Nucleus accumbens (tissue), 56 donors: ENCODE measurements at regions not wholly inside any gene's neighbourhood (a gene's known extent, or its start where the extent isn't known, plus 50 kb on each side); places are given as distances from the start of the nearest gene placed in this dataset.

Experiments
- DNase-seq, 56 donors: peaks; one replicate each; lab custom pipeline; 2025; lab: John Stamatoyannopoulos, UW

DNA sequence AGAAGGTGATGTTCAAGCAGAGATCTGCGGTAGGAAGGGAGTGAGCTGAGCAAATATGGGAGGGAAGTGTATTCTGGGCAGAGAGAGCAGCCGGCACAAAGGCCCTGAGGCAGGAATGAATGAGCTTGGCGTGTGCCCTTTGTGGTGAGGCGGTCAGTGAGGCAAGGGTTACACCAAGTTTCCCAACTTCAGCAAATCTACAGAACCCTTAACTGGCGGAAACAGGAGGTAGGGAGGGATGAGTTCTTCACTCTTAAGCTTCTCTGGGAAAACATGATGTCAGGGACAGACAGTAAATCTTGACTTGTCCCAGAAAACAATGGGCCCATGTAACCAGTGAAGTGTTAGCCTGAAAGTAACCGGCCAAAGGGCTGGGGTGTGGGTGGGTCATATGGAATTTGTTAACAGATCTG is 97.1 kb upstream of the PTPN1 start:
- no peak for DNase-seq

DNA sequence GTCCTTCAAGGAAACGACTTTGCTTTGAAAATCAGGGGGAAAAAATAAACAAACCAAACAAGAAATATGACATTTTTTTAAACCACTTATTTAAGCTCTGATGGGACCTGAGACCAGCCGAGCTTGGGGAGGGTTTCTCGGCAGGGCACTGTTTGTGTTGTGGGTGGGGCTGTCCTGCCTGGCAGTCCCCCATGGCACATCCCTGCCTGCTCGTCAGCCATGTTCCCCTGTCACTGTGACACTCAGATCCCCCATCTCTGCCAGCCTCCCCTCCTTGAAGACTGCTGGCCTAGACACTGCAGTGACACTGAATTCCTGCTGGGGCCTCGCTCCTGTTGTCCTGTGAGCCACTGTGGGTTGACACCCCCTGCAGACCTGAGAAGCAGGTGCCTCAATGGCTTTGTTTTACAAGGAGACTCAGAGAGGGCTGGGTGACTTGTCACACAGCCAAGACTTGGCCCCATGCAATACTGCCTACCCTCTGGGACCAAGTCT is 95.1 kb upstream of the PTPN1 start:
- DNase-seq = peak in 3 of 56 donors; percentile 27 to 44 (median 38)

DNA sequence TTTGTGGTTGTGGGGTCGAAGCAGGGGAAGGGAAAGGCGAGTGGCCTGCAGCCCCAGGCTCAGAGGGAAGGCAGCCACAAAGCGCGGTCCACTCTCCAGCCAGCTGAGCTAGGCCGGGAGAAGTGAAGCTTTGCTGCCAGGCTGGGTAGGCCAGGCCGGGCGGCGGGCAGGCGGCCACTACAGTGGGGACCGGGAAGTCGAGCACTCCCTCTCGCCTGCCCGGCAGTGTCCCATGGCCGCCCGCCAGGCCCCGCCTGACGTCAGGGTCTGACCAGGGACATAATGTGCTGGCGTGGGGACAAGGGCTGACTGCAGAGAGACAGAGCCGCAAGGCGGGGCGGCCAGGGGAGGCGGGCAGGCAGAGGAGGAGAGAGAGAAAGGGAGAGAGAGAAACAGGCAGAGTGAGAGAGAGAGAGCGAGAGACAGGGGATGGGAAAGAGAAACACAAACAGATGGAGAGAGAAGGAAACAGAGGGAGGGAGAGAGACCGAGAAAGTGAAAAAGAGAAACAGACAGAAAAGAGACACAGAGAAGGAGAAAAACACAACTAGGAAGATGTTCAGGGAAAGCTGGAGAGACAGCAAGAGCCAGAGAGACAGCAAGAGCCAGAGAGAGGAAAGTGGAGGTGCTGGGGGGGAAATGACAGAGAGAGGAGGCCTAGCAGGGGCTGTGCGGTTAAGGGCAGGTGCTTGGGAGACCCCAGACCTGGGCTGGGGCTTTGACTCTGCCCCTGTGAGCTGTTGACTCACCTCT is 94.5 kb upstream of the PTPN1 start:
- DNase-seq = peak; percentile 33 to 98 (median 94)

DNA sequence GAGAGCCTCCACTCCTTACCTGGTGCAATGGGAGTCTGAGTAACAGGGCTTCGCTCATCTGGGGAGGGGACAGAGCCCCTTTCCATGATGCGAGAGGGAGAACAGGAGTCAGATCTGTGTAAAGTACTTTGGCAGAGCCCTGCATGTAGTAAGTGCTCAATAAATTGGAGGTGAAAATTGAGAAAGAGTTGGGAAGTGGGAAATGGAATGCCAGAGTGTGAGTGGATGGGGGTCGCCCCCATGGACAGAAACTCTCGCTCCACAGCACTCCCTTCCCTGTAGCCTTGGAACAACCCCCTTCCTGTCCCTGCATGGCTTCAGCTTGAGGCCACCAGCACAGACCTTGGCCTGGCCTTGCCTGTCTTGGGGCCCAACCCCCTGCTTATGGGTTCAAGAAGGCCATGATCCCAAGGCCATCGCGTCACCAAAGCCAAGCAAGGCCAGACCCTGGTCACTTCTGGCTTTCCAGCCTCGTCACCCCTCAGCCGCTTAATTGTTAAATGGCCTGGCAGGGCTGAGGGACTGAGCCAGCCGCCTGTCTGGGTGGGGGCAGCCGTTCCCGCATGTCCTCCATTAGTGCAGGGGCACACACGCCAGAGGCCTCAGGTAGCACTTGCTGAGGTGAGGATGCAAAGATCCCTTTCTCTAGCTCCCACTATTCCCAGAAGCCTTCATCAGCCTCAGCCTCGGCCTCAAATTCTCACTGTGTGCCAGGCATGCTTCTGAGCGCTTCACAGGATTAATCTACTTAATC is 93.7 kb upstream of the PTPN1 start:
- no peak for DNase-seq

DNA sequence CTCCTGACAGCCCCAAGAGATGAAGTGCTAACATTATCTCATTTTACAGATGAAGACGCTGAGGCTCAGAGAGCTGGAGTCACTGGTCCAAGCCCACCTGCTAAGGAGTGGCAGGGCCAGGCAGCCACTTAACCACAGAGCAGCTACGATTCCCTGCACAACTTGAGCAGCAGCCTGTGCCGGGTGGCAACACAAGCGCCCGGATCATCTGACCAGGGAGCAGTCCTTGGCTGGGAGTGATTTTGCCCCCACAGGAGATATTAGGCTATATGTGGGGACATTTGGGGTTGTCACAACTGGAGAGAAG is 93.2 kb upstream of the PTPN1 start:
- no peak for DNase-seq

DNA sequence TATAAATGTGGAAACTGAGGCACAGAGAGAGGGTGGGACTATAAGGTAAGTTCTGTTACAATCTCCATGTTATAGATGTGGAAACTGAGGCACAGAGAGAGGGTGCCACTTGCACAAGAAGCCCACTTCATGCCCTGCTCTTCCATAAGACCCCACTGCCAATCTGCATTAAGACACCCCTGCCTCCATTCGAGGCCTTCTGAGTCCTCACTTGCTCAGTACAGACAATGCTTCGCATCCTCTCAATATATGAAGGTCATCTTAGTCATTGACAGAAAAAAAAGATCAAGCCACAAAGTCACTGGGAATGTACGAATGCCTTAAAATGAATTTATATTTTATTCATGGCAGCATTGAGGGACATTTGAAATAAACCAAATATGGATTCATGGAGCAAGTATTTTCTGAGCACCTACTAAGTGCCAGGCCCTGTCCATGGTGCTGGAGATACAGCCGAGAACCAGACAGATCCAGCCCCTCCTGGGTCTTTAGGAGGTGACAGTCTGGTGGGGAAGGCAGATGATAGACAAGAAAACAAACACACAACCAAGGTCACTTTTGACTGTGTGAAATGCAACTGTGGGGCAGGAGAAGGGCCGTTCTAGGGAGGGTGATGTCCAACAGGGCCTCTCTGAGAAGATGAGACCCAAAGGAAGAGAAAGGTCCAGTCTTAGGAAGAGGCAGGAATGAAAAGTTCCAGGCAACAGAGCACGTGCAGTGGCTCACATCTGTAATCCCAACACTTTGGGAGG is 92.5 kb upstream of the PTPN1 start:
- no peak for DNase-seq

DNA sequence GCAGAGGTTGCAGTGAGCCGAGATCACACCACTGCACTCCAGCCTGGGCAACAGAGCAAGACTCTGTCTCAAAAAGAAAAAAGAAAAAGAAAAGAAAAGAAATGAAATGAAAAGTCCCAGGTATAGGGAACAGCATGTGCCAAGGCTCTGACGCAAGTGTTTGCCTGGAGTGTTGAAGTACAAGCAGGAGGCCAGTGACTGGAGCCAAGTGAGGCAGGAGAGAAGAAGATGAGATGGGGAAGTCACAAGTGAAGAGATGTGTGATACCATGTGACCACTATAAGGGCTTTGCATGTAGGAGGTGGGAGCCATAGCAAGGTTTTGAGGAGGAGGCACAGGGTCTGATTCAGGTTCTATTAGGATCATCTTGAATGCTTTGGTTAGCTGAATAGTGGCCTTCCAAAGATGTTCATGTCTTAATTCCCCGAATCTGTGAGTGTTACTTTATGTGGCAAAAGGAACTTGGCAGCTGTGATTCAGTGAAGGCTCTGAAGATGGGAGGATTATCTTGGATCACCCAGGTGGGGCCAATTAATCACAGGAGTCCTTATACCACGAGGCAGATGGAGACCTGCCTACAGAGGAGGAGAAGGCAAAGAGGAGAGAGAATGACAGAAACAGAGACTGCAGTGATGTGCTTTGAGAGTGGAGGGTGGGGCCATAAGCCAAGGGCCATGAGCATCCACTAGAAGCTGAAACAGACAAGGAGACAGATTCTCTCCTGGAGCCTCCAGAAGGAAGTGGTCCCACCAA is 91.1 kb upstream of the PTPN1 start:
- DNase-seq = no peak

DNA sequence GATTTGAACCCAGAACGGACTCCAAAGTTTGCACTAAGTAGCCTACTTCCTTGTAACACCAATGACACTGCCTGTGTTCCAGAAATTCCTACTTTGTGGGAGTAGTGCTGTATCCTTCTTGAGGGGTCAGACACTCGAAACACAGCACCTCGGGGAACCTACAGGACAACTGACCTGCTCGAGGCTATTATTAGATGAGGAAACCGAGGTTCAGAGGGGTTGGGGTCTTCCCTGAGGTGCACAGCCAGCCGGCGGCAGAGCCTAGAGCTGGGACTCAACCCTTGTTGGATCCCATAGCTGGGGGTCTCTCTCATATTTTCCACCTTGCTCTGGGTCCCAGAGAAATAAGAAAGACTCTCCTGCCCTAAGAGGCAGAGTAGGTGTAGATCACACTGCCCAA is 89.8 kb upstream of the PTPN1 start:
- DNase-seq = no peak

DNA sequence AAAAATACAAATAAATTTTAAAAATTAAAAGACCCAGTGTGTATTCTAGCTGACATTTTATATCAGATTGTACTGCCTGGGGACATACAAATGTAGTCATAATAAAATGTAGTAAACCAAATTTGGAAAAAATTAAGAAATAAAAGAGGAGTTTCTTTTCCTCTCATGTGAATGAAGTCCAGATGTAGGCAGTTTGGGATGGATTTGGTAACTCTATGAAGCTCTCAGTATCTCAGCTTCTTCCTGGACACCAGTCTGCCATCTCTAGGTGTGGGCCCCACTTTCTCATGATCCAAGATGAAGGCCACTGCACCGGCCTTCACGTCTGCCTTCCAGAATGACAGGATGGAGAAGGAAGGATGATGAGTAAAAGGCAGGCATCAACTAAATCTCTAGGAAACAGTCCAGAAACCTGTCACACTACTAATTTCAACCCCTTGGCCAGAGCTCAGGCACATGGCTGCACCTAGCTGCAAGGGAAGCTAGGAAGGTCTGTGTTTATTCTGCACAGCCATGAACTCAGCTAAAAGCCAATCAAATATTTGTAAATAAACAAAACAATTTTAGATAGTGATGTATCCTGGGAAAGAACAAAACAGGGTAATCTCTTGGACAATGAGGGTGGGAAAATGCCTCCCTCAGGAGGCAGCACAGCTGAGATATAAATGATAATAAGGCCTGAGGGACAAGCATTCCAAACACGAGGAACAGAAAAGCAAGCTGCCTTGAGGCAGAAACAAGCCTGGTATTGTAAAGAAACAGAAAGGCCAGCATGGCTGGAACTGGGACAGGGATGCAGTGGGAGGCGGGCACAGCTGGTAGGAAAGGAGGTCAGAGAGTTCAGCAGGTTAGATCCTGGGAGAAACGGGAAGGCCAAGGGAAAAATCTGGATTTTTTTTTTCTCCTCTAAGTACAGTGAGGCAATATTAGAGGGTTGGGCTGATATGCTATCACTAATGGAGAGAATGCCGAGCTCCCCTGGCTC is 88.5 kb upstream of the PTPN1 start:
- DNase-seq = no peak

DNA sequence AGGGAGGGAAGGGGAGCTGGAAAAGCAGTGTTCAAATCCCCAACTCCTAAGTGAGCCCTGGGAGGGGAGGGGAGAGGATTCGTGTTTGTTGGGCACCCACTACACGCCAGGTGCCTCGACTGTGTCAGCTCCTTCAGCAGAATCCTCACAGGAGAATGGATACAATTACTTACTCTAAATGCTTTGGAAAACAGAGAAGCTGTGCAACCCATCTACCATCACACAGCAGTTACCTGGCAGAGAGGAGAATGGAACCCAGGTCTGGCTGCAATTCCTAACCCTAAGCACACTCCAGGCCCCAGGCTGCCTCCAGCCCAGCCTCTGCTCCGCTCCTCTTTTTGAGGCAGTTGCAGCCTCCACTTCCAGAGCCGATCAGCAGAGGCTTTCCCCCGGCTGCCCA is 86.4 kb upstream of the PTPN1 start:
- DNase-seq = no peak

DNA sequence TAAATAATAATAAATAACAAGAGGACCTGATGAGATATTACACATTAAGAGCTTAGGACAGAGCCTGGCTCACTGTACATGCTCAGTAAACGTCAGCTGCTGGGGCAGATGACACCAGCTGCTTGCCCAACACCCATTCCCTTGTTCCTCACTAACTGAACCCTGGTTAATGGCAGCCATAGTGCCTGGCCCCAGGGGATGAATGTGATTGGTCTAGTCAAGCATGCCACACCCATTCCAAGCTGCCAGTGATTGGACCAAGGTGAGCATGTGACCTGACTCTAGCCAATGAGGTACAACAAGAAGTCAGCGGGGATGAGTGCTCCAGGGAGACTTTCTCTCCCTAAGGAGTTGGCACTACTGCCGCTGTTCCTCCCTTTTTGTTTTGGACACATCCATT is 85.1 kb upstream of the PTPN1 start:
- DNase-seq = no peak

DNA sequence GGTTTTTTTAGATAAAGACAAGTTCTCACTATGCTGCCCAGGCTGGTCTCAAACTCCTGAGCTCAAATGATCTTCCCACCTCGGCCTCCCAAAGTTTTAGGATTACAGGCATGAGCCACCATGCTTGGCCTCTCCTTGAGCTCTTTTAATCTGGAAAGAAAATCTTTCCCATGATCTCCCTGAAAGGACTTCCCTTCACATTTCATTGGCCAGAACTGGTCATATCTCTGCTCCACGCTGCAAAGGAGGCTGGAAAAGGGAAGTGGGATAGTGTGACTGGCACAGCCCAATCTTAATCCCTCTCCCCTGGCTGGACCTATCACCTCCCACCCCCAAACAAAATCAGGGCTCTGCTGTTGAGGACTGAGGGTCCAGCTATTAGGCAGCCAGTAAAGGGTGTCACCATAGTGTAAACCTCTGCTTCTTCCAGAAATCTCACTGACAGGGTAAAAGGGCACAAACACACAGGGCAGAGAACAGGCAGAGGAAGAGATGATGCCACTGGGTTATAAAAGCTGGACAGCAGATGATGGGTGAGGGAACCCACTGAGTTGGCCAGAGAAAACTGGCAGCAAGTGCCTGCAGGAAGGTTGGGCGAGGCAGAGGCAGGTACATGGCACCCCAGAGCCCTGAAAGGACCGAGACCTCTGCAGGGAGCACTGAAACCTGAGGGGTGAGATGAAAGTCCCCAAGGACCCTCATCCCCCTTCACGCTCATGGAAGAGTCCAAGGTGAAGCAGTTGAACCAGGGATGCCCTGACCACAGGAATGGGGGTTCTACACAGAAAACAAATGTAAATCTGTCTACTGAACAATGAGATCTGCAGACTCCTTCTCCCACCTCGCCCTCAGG is 83.1 kb upstream of the PTPN1 start:
- no peak for DNase-seq

DNA sequence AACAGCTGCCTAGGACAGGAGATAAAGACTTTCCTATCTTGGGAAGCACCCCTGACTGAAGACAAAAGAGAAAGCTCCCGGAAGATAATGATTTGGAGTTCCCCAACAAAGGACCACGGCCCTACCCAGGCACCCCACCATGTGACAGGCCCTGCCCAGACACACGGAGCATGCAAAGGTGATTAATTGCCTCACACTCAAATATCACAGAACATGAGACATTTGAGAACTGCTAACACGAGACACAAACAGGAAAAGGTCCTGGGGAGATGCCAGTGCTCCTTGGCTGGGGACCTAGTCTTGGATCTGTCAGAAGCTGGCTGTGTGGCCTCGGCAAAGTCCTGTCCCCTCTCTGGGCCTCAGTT is 82.5 kb upstream of the PTPN1 start:
- no peak for DNase-seq

DNA sequence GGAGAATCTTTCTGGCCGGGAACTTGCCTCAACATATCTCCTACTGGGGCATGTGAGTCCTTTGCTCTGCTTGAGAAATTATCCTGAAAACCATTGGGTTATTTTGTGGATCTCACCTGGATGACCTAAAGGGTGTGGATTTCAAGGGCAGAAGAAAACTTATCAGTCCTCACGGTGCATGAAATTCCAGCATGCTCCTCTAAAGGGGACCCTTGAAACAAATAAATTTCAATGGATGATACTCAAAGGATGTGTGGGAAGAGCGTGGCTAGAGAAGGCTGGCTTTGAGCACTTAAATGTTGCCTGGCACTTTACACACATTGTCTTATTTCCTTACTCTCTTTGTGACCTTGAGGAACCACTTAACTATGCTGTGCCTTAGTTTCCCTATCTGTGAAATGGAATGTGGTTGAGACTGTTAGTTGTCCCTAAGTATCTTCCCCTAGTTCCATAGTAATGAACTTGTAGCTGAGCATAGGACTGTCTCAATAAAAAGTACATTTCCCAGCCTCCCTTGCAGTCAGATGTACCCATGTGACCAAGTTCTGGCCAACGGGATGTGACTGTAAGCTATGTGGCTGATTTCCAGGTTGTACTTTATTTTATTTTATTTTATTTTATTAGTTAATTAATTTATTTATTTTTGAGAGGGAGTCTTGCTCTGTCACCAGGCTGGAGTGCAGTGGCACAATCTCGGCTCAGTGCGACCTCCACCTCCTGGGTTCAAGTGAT is 81.9 kb upstream of the PTPN1 start:
- DNase-seq = no peak

DNA sequence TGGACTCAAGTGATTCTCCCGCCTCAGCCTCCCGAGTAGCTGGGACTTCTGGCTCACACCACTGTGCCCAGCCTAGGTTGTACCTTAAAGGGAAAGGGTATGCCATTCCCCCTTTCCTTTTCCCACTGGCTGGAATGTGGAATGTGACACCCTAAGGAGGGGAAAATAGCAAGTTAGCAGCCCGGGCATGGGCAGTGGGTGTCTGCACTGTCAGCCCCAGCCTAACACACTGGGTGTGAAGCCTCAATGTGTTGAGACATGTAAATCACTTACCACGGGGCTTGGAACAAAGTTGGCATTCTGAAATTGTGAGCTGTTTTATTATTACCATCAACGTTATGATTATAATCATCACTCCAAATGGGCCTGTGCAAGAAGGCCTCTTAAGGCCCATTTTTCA is 80.8 kb upstream of the PTPN1 start:
- no peak for DNase-seq

DNA sequence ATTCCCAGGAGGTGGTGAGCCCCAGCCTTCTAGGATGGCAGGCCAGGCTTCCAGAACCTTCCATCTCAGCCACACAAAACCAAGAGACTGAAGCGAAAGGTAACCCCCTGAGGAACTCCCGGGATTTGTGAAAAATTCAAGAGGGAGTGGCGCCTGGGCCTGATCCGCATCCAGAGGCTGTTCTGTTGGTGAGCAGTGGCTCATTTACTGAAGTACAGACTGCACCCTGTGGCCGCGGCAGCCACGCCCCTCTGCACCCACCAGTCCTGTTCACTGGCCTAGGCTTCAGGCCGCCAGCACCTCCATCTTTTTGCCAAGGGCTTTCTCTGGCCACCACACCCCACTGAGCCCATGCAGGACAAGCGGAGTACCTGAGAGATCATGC is 79.1 kb upstream of the PTPN1 start:
- DNase-seq = no peak

DNA sequence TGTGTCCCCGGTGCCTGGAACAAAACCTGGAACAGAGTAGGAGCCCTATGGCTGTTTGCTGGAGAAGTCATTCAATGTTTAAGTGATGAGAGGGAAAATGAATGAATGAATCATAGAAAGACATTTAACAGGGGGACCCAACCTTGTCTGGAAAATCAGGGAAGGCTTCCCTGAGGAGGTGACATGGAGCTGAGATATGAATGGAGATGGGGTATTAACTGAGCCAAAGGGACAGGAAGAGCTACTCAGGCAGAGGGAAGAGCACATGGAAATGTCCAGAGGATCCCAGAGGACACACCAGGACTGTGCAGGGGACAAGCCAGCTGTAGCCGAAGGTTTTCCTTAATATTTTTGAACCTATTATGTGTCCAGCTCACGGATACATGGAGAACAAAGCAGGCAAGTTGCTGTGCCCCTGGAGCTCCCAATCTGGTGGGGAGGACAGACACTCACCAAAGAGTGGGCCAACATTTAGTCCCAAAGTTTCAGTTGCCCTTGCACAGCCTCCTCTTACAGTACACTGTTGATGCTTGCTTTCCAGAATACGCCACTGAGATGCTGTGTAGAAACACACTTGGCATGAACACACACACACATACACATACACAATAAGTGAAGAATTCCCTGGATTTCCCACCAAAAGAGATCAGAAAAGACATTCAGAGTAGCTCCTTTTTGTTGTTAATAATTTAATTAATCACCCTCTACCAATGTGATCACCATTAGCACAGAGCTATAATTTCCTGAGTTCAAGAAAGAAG is 77.0 kb upstream of the PTPN1 start:
- no peak for DNase-seq
